Sigmoid colon (tissue), 6 donors: ENCODE measurements at regions not wholly inside any gene's neighbourhood (a gene's known extent, or its start where the extent isn't known, plus 50 kb on each side); places are given as distances from the start of the nearest gene placed in this dataset.

Experiments
- DNase-seq: peaks from one replicate; pipeline ENCODE4 v3.0.0-alpha.2; 2019
- H3K27ac ChIP-seq, 4 donors: fragments of 200-600 bp; sonication (generic); one replicate each; pipeline ENCODE4 v1.5.1; 2016 to 2019; ENCODE audit warnings: mild to moderate bottlenecking in 1 of 4
- H3K27me3 ChIP-seq, 3 donors: fragments of 200-600 bp; sonication (generic); one replicate each; pipeline ENCODE4 v1.5.1; 2019; ENCODE audit warnings: mild to moderate bottlenecking in 1 of 3
- H3K36me3 ChIP-seq, 4 donors: fragments of 200-600 bp; sonication (generic); one replicate each; pipeline ENCODE4 v1.5.1; 2016 to 2019
- H3K4me1 ChIP-seq, 4 donors: fragments of 200-600 bp; sonication (generic); one replicate each; pipeline ENCODE4 v1.5.1; 2017 to 2019
- H3K4me3 ChIP-seq, 4 donors: fragments of 200-600 bp; sonication (generic); one replicate each; pipeline ENCODE4 v1.5.1; 2017 to 2019; ENCODE audit warnings: mild to moderate bottlenecking in 2 of 4, moderate library complexity in 1 of 4
- H3K9me3 ChIP-seq, 4 donors: fragments of 200-600 bp in 3 of 4; sonication (generic) in 3 of 4; one replicate each; pipeline versions ENCODE4 v1.5.1 to v1.6.1; 2013 to 2019
- CTCF ChIP-seq, 4 experiments: fragments of 450-650 bp in 3 of 4; fragments of 200-600 bp in 1 of 4; IDR thresholded peaks; one replicate each; pipeline ENCODE4 v1.5.1; 2016 to 2019; ENCODE audit warnings: antibody characterized with exemption in 4 of 4, mild to moderate bottlenecking in 3 of 4, moderate library complexity in 2 of 4
- EP300 ChIP-seq, 4 donors: sonication (generic); formaldehyde crosslinking; IDR thresholded peaks; one replicate each; pipeline ENCODE4 v1.6.1; 2017; ENCODE audit warnings: antibody characterized with exemption in 4 of 4
- POLR2A ChIP-seq, 2 donors: fragments of 450-650 bp; IDR thresholded peaks; one replicate each; pipeline ENCODE4 v1.6.1; 2016; ENCODE audit warnings: antibody characterized with exemption in 2 of 2, mild to moderate bottlenecking in 2 of 2, moderate library complexity in 2 of 2
- POLR2AphosphoS5 ChIP-seq, 4 donors: sonication (generic); formaldehyde crosslinking; IDR thresholded peaks; one replicate each; pipeline ENCODE4 v1.6.1; 2017; ENCODE audit warnings: antibody characterized with exemption in 4 of 4
- WGBS, 2 donors: extraction: QIAGEN DNeasy Blood & Tissue Kit; methylation state at CpG; one replicate each; pipeline ENCODE4 v1.1.7; 2013; 5-methylcytosine and 5-hydroxymethylcytosine counted together
- intact Hi-C: fragments of 100-400 bp; cut with DNase I; formaldehyde crosslinking; loops from one replicate; pipeline ENCODE4 v1.15.1; 2023
- donor health status: healthy with polysubstance abuse.
- donor health status: healthy.

GRCh38 chr7:114755856-114756255 lies 166.0 kb upstream of the MDFIC start:
- Histone ChIP-seq H3K36me3 (no peaks in the 10 kb centered on the region), H3K4me3 (no peak overlapping the region), H3K4me1 (peaks cover 0 to 8% (median 5%) of the 10 kb centered on the region in 4 donors), H3K9me3 (no peaks in the 10 kb centered on the region), H3K27ac (no peak overlapping the region), H3K27me3 (no peaks in the 10 kb centered on the region)
- TF ChIP-seq EP300 (IDR thresholded peaks at IDR 0.05) (no peak), CTCF (IDR thresholded peaks at IDR 0.05) (no peak), POLR2AphosphoS5 (IDR thresholded peaks at IDR 0.05) (no peak), POLR2A (IDR thresholded peaks at IDR 0.05) (no peak)
- 13 to 64% methylated on average over 4 of the region's 4 CpGs for WGBS, 2 donors
- intact Hi-C loops: no loop called here
- no peak for DNase-seq

GRCh38 chr7:114758661-114759227 lies 163.2 kb upstream of the MDFIC start:
- Histone ChIP-seq H3K4me3 (no peak overlapping the region), H3K27me3 (no peaks in the 10 kb centered on the region), H3K27ac (no peak overlapping the region), H3K9me3 (no peaks in the 10 kb centered on the region), H3K4me1 (peaks cover 0 to 8% (median 5%) of the 10 kb centered on the region in 4 donors), H3K36me3 (no peaks in the 10 kb centered on the region)
- 57 to 76% methylated on average over 4 of the region's 4 CpGs for WGBS, 2 donors
- TF ChIP-seq POLR2A (IDR thresholded peaks at IDR 0.05) (no peak), CTCF (IDR thresholded peaks at IDR 0.05) (no peak), POLR2AphosphoS5 (IDR thresholded peaks at IDR 0.05) (no peak), EP300 (IDR thresholded peaks at IDR 0.05) (no peak)
- intact Hi-C loops: no loop called here
- DNase-seq: no peak

- Histone ChIP-seq H3K27me3 (no peaks in the 10 kb centered on the region), H3K4me1 (peaks cover 0 to 8% (median 5%) of the 10 kb centered on the region in 4 donors), H3K4me3 (no peak overlapping the region), H3K9me3 (no peaks in the 10 kb centered on the region), H3K27ac (no peak overlapping the region), H3K36me3 (no peaks in the 10 kb centered on the region)
- intact Hi-C loops: no loop called here
- DNase-seq: no peak
- TF ChIP-seq CTCF (IDR thresholded peaks at IDR 0.05) (no peak), EP300 (IDR thresholded peaks at IDR 0.05) (no peak), POLR2A (IDR thresholded peaks at IDR 0.05) (no peak), POLR2AphosphoS5 (IDR thresholded peaks at IDR 0.05) (no peak)
- 37 to 86% methylated on average over 2 of the region's 2 CpGs for WGBS, 2 donors
Measured at GRCh38 chr7:114759347-114760062, 162.4 kb upstream of the MDFIC start.

- intact Hi-C loops: no loop called here
- Histone ChIP-seq H3K27ac (no peak overlapping the region), H3K4me1 (peaks cover 0 to 8% (median 5%) of the 10 kb centered on the region in 4 donors), H3K27me3 (no peaks in the 10 kb centered on the region), H3K9me3 (no peaks in the 10 kb centered on the region), H3K4me3 (no peak overlapping the region), H3K36me3 (no peaks in the 10 kb centered on the region)
- no peak for TF ChIP-seq EP300 (IDR thresholded peaks at IDR 0.05)
- TF ChIP-seq POLR2A (IDR thresholded peaks at IDR 0.05): no peak
- TF ChIP-seq CTCF (IDR thresholded peaks at IDR 0.05): no peak
- TF ChIP-seq POLR2AphosphoS5 (IDR thresholded peaks at IDR 0.05): no peak
- no peak for DNase-seq
- WGBS, 2 donors: 85 to 90% methylated on average over 2 of the region's 2 CpGs
Measured at GRCh38 chr7:114760477-114760876, 161.4 kb upstream of the MDFIC start.
